ENCODE measurements at regions not wholly inside any gene's neighbourhood (a gene's known extent, or its start where the extent isn't known, plus 50 kb on each side); places are given as distances from the start of the nearest gene placed in this dataset.

DNA sequence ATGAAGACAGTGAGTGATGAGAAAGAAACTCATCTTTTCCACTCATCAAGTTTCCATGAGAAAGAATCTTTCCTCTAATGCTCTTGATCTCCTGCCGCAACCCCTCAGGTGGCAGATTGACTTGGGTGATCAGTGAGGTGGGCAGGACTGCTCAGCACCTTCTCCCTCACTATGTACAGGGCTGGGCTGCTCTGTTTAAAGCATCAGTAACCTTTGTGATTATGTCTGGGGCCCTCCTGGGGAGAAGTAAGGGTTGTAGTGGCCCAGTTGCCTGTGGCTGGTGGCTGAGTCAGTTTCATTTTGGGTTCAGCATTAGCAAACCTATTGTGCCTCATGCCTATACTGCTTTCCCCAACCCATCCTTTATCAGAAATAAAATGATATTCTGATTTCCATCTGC is 366.0 kb downstream of the TTLL7 start:
- no peak overlapping the region for H3K4ac ChIP-seq (ENCODE audit: low read depth, low read length)
- no peaks in the 10 kb centered on the region for H3K9me3 ChIP-seq (ENCODE audit: insufficient read depth, low read depth, low read length)
- no peaks in the 10 kb centered on the region for H3K36me3 ChIP-seq (ENCODE audit: control insufficient read depth in 1 of 2, insufficient read depth in 2 of 2, low read length in 2 of 2)
- H2BK120ac ChIP-seq (ENCODE audit: insufficient read depth, low read length, poor library complexity), result no peak overlapping the region
- no peak overlapping the region for H4K12ac ChIP-seq (ENCODE audit: low read depth, low read length)
- H4K91ac ChIP-seq (ENCODE audit: low read depth, low read length), result no peak overlapping the region
- no peak for DNase-seq
- no peak overlapping the region for H3K23ac ChIP-seq (ENCODE audit: low read length)
- H3K79me1 ChIP-seq (ENCODE audit: low read length), result no peaks in the 10 kb centered on the region
- H3K4me1 ChIP-seq (ENCODE audit: control insufficient read depth in 1 of 2, insufficient read depth in 2 of 2, low read length in 2 of 2), result peaks cover 3 to 7% of the 10 kb centered on the region in 2 experiments
- H3K4me2 ChIP-seq (ENCODE audit: low read length), result no peak overlapping the region
- WGBS (ENCODE audit: extremely low coverage, insufficient coverage, insufficient read length), result no CpG with 5 or more reads among the region's 1 CpG
- H2BK5ac ChIP-seq (ENCODE audit: low read depth, low read length, poor library complexity), result no peak overlapping the region
- H3K9ac ChIP-seq (ENCODE audit: low read length), result no peak overlapping the region
- H4K8ac ChIP-seq (ENCODE audit: low read depth, low read length), result no peak overlapping the region
- no peaks in the 10 kb centered on the region for H3K27me3 ChIP-seq (ENCODE audit: insufficient read depth, low read length)
- H3K27ac ChIP-seq (ENCODE audit: low read depth, low read length), result no peak overlapping the region
- no peak overlapping the region for H3K4me3 ChIP-seq (ENCODE audit: low read depth, low read length)
- H3K79me2 ChIP-seq (ENCODE audit: control insufficient read depth, insufficient read depth, low read length, poor library complexity), result no peaks in the 10 kb centered on the region
- no peak overlapping the region for H3K14ac ChIP-seq (ENCODE audit: low read length)
- H3K18ac ChIP-seq (ENCODE audit: low read length), result no peak overlapping the region
- no peak overlapping the region for H2AFZ ChIP-seq (ENCODE audit: insufficient read depth, low read length, poor library complexity)
- H2AK5ac ChIP-seq (ENCODE audit: low read length), result no peak overlapping the region
- H2BK12ac ChIP-seq (ENCODE audit: low read length), result no peak overlapping the region

DNA sequence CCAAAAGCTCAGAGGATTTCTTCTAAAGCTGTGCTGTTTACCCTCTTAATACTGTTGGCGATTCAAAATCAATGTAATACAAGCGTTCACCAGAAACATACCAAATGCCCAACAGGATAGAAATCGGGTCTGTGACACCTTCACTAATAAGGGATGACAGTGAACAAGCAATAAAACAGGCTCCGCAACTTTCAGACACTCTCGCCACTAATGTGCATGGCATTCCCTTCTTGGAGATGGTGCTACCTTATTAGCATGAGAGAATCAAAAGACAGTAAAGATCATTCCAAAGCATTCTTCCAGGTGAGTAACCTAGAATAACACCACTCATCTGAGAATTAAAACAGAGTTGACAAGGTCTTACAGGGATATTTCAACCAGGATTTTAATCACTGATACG is 367.1 kb downstream of the TTLL7 start:
- no peaks in the 10 kb centered on the region for H3K27me3 ChIP-seq (ENCODE audit: insufficient read depth, low read length)
- H3K79me2 ChIP-seq (ENCODE audit: control insufficient read depth, insufficient read depth, low read length, poor library complexity), result no peaks in the 10 kb centered on the region
- H3K79me1 ChIP-seq (ENCODE audit: low read length), result no peaks in the 10 kb centered on the region
- no peak overlapping the region for H4K91ac ChIP-seq (ENCODE audit: low read depth, low read length)
- no peak overlapping the region for H2BK5ac ChIP-seq (ENCODE audit: low read depth, low read length, poor library complexity)
- H3K4me1 ChIP-seq (ENCODE audit: control insufficient read depth in 1 of 2, insufficient read depth in 2 of 2, low read length in 2 of 2), result peaks cover 5 to 11% of the 10 kb centered on the region in 2 experiments
- H2BK120ac ChIP-seq (ENCODE audit: insufficient read depth, low read length, poor library complexity), result no peak overlapping the region
- no CpG with 5 or more reads among the region's 6 CpGs for WGBS (ENCODE audit: extremely low coverage, insufficient coverage, insufficient read length)
- H3K9ac ChIP-seq (ENCODE audit: low read length), result no peak overlapping the region
- no peak overlapping the region for H3K4me3 ChIP-seq (ENCODE audit: low read depth, low read length)
- H2AFZ ChIP-seq (ENCODE audit: insufficient read depth, low read length, poor library complexity), result no peak overlapping the region
- no peak overlapping the region for H3K23ac ChIP-seq (ENCODE audit: low read length)
- no peak overlapping the region for H4K8ac ChIP-seq (ENCODE audit: low read depth, low read length)
- no peak overlapping the region for H3K27ac ChIP-seq (ENCODE audit: low read depth, low read length)
- no peak overlapping the region for H4K12ac ChIP-seq (ENCODE audit: low read depth, low read length)
- DNase-seq, result peak; percentile 62 to 78
- H3K18ac ChIP-seq (ENCODE audit: low read length), result no peak overlapping the region
- no peaks in the 10 kb centered on the region for H3K9me3 ChIP-seq (ENCODE audit: insufficient read depth, low read depth, low read length)
- H3K4ac ChIP-seq (ENCODE audit: low read depth, low read length), result no peak overlapping the region
- no peak overlapping the region for H2BK12ac ChIP-seq (ENCODE audit: low read length)
- no peaks in the 10 kb centered on the region for H3K36me3 ChIP-seq (ENCODE audit: control insufficient read depth in 1 of 2, insufficient read depth in 2 of 2, low read length in 2 of 2)
- no peak overlapping the region for H2AK5ac ChIP-seq (ENCODE audit: low read length)
- H3K4me2 ChIP-seq (ENCODE audit: low read length), result no peak overlapping the region
- H3K14ac ChIP-seq (ENCODE audit: low read length), result no peak overlapping the region

DNA sequence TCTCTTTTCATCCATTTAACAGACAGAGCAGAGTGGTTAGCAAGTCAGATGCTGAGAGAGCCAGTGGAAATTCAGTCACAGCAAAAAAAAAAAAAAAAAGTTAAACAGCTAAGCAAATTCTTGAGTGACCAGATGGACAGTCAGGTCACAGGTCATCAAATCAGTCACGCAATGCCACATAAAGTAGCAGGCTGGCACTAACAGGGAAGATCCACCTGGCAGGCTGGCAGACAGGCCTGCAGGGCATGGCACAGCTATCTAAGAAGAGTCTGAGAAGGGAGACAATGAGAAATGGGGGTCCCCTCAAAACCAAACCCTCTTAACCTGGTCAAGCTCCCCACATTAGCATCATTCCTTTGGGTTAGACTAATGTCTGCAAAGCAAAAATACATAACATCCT is 371.9 kb downstream of the TTLL7 start:
- no peak overlapping the region for H3K4me2 ChIP-seq (ENCODE audit: low read length)

DNA sequence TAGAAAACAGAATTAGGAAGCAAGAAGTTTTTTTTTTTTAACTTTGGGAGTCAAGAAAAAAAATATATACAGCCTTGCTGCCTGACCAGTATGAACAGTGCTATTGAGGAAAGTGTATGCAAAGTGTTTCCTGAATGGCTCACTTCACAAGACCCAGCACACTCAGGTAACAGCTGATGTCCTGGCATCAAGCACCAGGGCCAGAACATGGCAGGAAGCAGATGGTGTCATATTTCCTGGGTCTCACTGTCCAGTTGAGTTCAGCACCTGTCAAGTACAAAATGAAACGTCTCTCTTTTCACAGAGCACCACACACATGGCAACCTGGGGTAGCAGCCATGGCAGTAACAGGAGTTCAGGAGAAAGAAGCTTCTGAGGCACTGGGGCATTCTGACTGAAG is 372.3 kb downstream of the TTLL7 start:
- no peak overlapping the region for H2AFZ ChIP-seq (ENCODE audit: insufficient read depth, low read length, poor library complexity)
- H3K4me1 ChIP-seq (ENCODE audit: control insufficient read depth in 1 of 2, insufficient read depth in 2 of 2, low read length in 2 of 2), result peaks cover 5 to 10% of the 10 kb centered on the region in 2 experiments
- H2BK5ac ChIP-seq (ENCODE audit: low read depth, low read length, poor library complexity), result no peak overlapping the region
- no peak overlapping the region for H2BK12ac ChIP-seq (ENCODE audit: low read length)
- H3K23ac ChIP-seq (ENCODE audit: low read length), result no peak overlapping the region
- no peaks in the 10 kb centered on the region for H3K9me3 ChIP-seq (ENCODE audit: insufficient read depth, low read depth, low read length)
- H3K18ac ChIP-seq (ENCODE audit: low read length), result no peak overlapping the region
- H2BK120ac ChIP-seq (ENCODE audit: insufficient read depth, low read length, poor library complexity), result no peak overlapping the region
- no peaks in the 10 kb centered on the region for H3K79me1 ChIP-seq (ENCODE audit: low read length)
- H3K79me2 ChIP-seq (ENCODE audit: control insufficient read depth, insufficient read depth, low read length, poor library complexity), result no peaks in the 10 kb centered on the region
- no peak overlapping the region for H3K9ac ChIP-seq (ENCODE audit: low read length)
- DNase-seq, result no peak
- no peak overlapping the region for H3K4me2 ChIP-seq (ENCODE audit: low read length)
- no peak overlapping the region for H4K8ac ChIP-seq (ENCODE audit: low read depth, low read length)
- no CpG with 5 or more reads among the region's 1 CpG for WGBS (ENCODE audit: extremely low coverage, insufficient coverage, insufficient read length)
- no peak overlapping the region for H2AK5ac ChIP-seq (ENCODE audit: low read length)
- H3K4ac ChIP-seq (ENCODE audit: low read depth, low read length), result no peak overlapping the region
- no peak overlapping the region for H3K4me3 ChIP-seq (ENCODE audit: low read depth, low read length)
- no peaks in the 10 kb centered on the region for H3K27me3 ChIP-seq (ENCODE audit: insufficient read depth, low read length)
- H4K91ac ChIP-seq (ENCODE audit: low read depth, low read length), result no peak overlapping the region
- no peak overlapping the region for H4K12ac ChIP-seq (ENCODE audit: low read depth, low read length)
- H3K36me3 ChIP-seq (ENCODE audit: control insufficient read depth in 1 of 2, insufficient read depth in 2 of 2, low read length in 2 of 2), result no peaks in the 10 kb centered on the region
- no peak overlapping the region for H3K27ac ChIP-seq (ENCODE audit: low read depth, low read length)
- H3K14ac ChIP-seq (ENCODE audit: low read length), result no peak overlapping the region

More for the DNA sequence above, 371.9 kb downstream of the TTLL7 start:
- H3K9ac ChIP-seq (ENCODE audit: low read length), result no peak overlapping the region
- H3K4me3 ChIP-seq (ENCODE audit: low read depth, low read length), result no peak overlapping the region
- no peak for DNase-seq
- no peak overlapping the region for H2AFZ ChIP-seq (ENCODE audit: insufficient read depth, low read length, poor library complexity)
- no peaks in the 10 kb centered on the region for H3K27me3 ChIP-seq (ENCODE audit: insufficient read depth, low read length)
- no peak overlapping the region for H3K23ac ChIP-seq (ENCODE audit: low read length)
- no peak overlapping the region for H4K8ac ChIP-seq (ENCODE audit: low read depth, low read length)
- no CpG with 5 or more reads among the region's 1 CpG for WGBS (ENCODE audit: extremely low coverage, insufficient coverage, insufficient read length)
- no peaks in the 10 kb centered on the region for H3K79me2 ChIP-seq (ENCODE audit: control insufficient read depth, insufficient read depth, low read length, poor library complexity)
- no peak overlapping the region for H4K91ac ChIP-seq (ENCODE audit: low read depth, low read length)
- H4K12ac ChIP-seq (ENCODE audit: low read depth, low read length), result no peak overlapping the region
- no peaks in the 10 kb centered on the region for H3K9me3 ChIP-seq (ENCODE audit: insufficient read depth, low read depth, low read length)
- no peak overlapping the region for H3K18ac ChIP-seq (ENCODE audit: low read length)
- H3K27ac ChIP-seq (ENCODE audit: low read depth, low read length), result no peak overlapping the region
- H2BK120ac ChIP-seq (ENCODE audit: insufficient read depth, low read length, poor library complexity), result no peak overlapping the region
- no peak overlapping the region for H2BK12ac ChIP-seq (ENCODE audit: low read length)
- H2BK5ac ChIP-seq (ENCODE audit: low read depth, low read length, poor library complexity), result no peak overlapping the region
- H3K14ac ChIP-seq (ENCODE audit: low read length), result no peak overlapping the region
- H3K36me3 ChIP-seq (ENCODE audit: control insufficient read depth in 1 of 2, insufficient read depth in 2 of 2, low read length in 2 of 2), result no peaks in the 10 kb centered on the region
- no peaks in the 10 kb centered on the region for H3K79me1 ChIP-seq (ENCODE audit: low read length)
- H3K4ac ChIP-seq (ENCODE audit: low read depth, low read length), result no peak overlapping the region
- peaks cover 5 to 12% of the 10 kb centered on the region in 2 experiments for H3K4me1 ChIP-seq (ENCODE audit: control insufficient read depth in 1 of 2, insufficient read depth in 2 of 2, low read length in 2 of 2)
- no peak overlapping the region for H2AK5ac ChIP-seq (ENCODE audit: low read length)
